MM.1S (cell line): ENCODE measurements at regions not wholly inside any gene's neighbourhood (a gene's known extent, or its start where the extent isn't known, plus 50 kb on each side); places are given as distances from the start of the nearest gene placed in this dataset.

ENCODE experiments used
- DNase-seq: peaks from one replicate; pipeline ENCODE4 v3.0.0-alpha.2; 2015
- H2AFZ ChIP-seq: fragments of 300-600 bp; sonication (generic); 2 replicates; pipeline ENCODE4 v1.6.0; 2016; ENCODE audit warnings: antibody characterized with exemption, low read length
- H3F3A ChIP-seq: fragments of 300-600 bp; sonication (generic); 2 replicates; pipeline ENCODE4 v1.6.1; 2016; ENCODE audit warnings: mild to moderate bottlenecking, antibody characterized with exemption, low read length, moderate library complexity, mixed read lengths; ENCODE audit not compliant: insufficient read depth
- H3K27ac ChIP-seq: fragments of 300-600 bp; sonication (generic); 2 replicates; pipeline ENCODE4 v1.5.1; 2016; ENCODE audit warnings: mild to moderate bottlenecking, low read length
- H3K27me3 ChIP-seq: fragments of 300-600 bp; sonication (generic); replicated peaks from 2 replicates; pipeline ENCODE4 v1.6.0; 2016; ENCODE audit warnings: low read length; ENCODE audit not compliant: insufficient read depth
- H3K36me3 ChIP-seq: fragments of 300-600 bp; sonication (generic); replicated peaks from 2 replicates; pipeline ENCODE4 v1.6.1; 2016; ENCODE audit warnings: mild to moderate bottlenecking, low read length, mixed read lengths; ENCODE audit not compliant: insufficient read depth
- H3K4me1 ChIP-seq: fragments of 300-600 bp; sonication (generic); 2 replicates; pipeline ENCODE4 v1.6.1; 2016; ENCODE audit warnings: low read length, mixed read lengths
- H3K4me2 ChIP-seq: fragments of 300-600 bp; sonication (generic); 2 replicates; pipeline ENCODE4 v1.6.0; 2016; ENCODE audit warnings: low read depth, low read length
- H3K4me3 ChIP-seq: fragments of 300-600 bp; sonication (generic); 2 replicates; pipeline ENCODE4 v1.5.1; 2016; ENCODE audit warnings: low read length, mixed read lengths
- H3K79me2 ChIP-seq: fragments of 300-600 bp; sonication (generic); 2 replicates; pipeline ENCODE4 v1.6.1; 2016; ENCODE audit warnings: mixed run types, low read length, mixed read lengths
- H3K9ac ChIP-seq: fragments of 300-600 bp; sonication (generic); 2 replicates; pipeline ENCODE4 v1.6.1; 2016; ENCODE audit warnings: low read length, mixed read lengths
- H3K9me2 ChIP-seq: fragments of 300-600 bp; sonication (generic); replicated peaks from 2 replicates; pipeline ENCODE4 v1.6.1; 2016; ENCODE audit warnings: mild to moderate bottlenecking, low read length, mixed read lengths; ENCODE audit not compliant: insufficient read depth
- H3K9me3 ChIP-seq: fragments of 300-600 bp; sonication (generic); replicated peaks from 2 replicates; pipeline ENCODE4 v1.6.1; 2016; ENCODE audit warnings: mild to moderate bottlenecking, low read length, mixed read lengths; ENCODE audit not compliant: insufficient read depth
- H4K20me1 ChIP-seq: fragments of 300-600 bp; sonication (generic); 2 replicates; pipeline ENCODE4 v1.6.1; 2016; ENCODE audit warnings: mild to moderate bottlenecking, low read length, moderate library complexity, mixed read lengths; ENCODE audit not compliant: insufficient read depth
- CTCF ChIP-seq: fragments of 300-600 bp; sonication (generic); IDR thresholded peaks from 2 replicates; pipeline ENCODE4 v1.5.1; 2016; ENCODE audit warnings: antibody characterized with exemption, low read length, mixed read lengths
- EZH2 ChIP-seq: fragments of 300-600 bp; sonication (generic); optimal IDR thresholded peaks from 2 replicates; pipeline ENCODE3; 2017; ENCODE audit warnings: low read depth, mild to moderate bottlenecking, antibody characterized with exemption, low read length, mixed read lengths
- EZH2phosphoT487 ChIP-seq: fragments of 300-600 bp; sonication (generic); IDR thresholded peaks from 2 replicates; pipeline ENCODE4 v1.6.1; 2018; ENCODE audit warnings: antibody characterized with exemption, low read length

GRCh38 chr2:147081831-147082230 is 763.0 kb upstream of the ACVR2A start:
- Histone ChIP-seq H4K20me1 (no peaks in the 10 kb centered on the region), H3K27ac (no peak overlapping the region), H3K4me2 (no peak overlapping the region), H3K9ac (no peak overlapping the region), H3K9me2 (no peaks in the 10 kb centered on the region), H2AFZ (no peak overlapping the region), H3K4me1 (0 out of 2 replicates have a peak, but pooled peaks cover 3% of the 10 kb centered on the region), H3K36me3 (no peaks in the 10 kb centered on the region), H3F3A (no peaks in the 10 kb centered on the region), H3K4me3 (no peak overlapping the region), H3K27me3 (no peaks in the 10 kb centered on the region), H3K79me2 (no peaks in the 10 kb centered on the region), H3K9me3 (no peaks in the 10 kb centered on the region)
- no peak for DNase-seq
- TF ChIP-seq CTCF (no peak), EZH2 (no peak), EZH2phosphoT487 (no peak)

GRCh38 chr2:147076634-147077033 is 768.2 kb upstream of the ACVR2A start:
- Histone ChIP-seq H3K27ac (no peak overlapping the region), H3K4me1 (no peaks in the 10 kb centered on the region), H3F3A (no peaks in the 10 kb centered on the region), H3K79me2 (no peaks in the 10 kb centered on the region), H4K20me1 (no peaks in the 10 kb centered on the region), H2AFZ (no peak overlapping the region), H3K9me2 (no peaks in the 10 kb centered on the region), H3K4me2 (no peak overlapping the region), H3K36me3 (no peaks in the 10 kb centered on the region), H3K9me3 (no peaks in the 10 kb centered on the region), H3K27me3 (no peaks in the 10 kb centered on the region), H3K9ac (no peak overlapping the region), H3K4me3 (no peak overlapping the region)
- DNase-seq = no peak
- TF ChIP-seq EZH2 (no peak), CTCF (no peak), EZH2phosphoT487 (no peak)

GRCh38 chr2:147068071-147068470 is 776.8 kb upstream of the ACVR2A start:
- H3K9me2 ChIP-seq = no peaks in the 10 kb centered on the region; the same call in 1 of the 2 replicates

More at GRCh38 chr2:147068071-147068470, 776.8 kb upstream of the ACVR2A start:
- no peak for DNase-seq
- H3F3A ChIP-seq = no peaks in the 10 kb centered on the region
- no peaks in the 10 kb centered on the region for H3K4me1 ChIP-seq
- H3K36me3 ChIP-seq = no peaks in the 10 kb centered on the region
- H3K9ac ChIP-seq = no peak overlapping the region
- H3K4me2 ChIP-seq = no peak overlapping the region
- no peak overlapping the region for H3K27ac ChIP-seq
- no peaks in the 10 kb centered on the region for H3K9me3 ChIP-seq
- H3K27me3 ChIP-seq = no peaks in the 10 kb centered on the region
- H3K79me2 ChIP-seq = no peaks in the 10 kb centered on the region
- no peak overlapping the region for H2AFZ ChIP-seq
- H3K4me3 ChIP-seq = no peak overlapping the region
- H4K20me1 ChIP-seq = no peaks in the 10 kb centered on the region
- no peak for TF ChIP-seq EZH2
- no peak for TF ChIP-seq CTCF
- no peak for TF ChIP-seq EZH2phosphoT487
